CD4-positive, alpha-beta T cell (primary cell): ENCODE measurements at regions not wholly inside any gene's neighbourhood (a gene's known extent, or its start where the extent isn't known, plus 50 kb on each side); places are given as distances from the start of the nearest gene placed in this dataset.

Experiments used
- ATAC-seq: fragments of 200-7000 bp; cut with Tn5 transposase; one replicate; pipeline ENCODE4 v1.10.0; 2022; ENCODE audit warnings: mild to moderate bottlenecking; ENCODE audit not compliant: poor library complexity
- CTCF ChIA-PET: fragments of 350-600 bp; sonication (Branson Sonifier 250); formaldehyde crosslinking; loops from one replicate; lab custom pipeline; 2021; ENCODE audit warnings: antibody characterized with exemption, inconsistent platforms; lab: Charles Lee
- POLR2A ChIA-PET: fragments of 350-600 bp; sonication (Branson Sonifier 250); formaldehyde crosslinking; loops from one replicate; lab custom pipeline; 2021; ENCODE audit warnings: antibody characterized with exemption, inconsistent platforms; lab: Charles Lee
- DNase-seq, 14 experiments: peaks; one replicate each; pipeline ENCODE4 v3.0.0-alpha.2; 2013 to 2020; ENCODE audit warnings: mixed read lengths in 2 of 14
- H3K27ac ChIP-seq, 2 donors: one replicate each; pipeline versions ENCODE4 v1.5.1 to v1.7.0; 2013; ENCODE audit warnings: low read length in 2 of 2, low read depth in 1 of 2, mild to moderate bottlenecking in 1 of 2
- H3K27me3 ChIP-seq, 2 experiments: 1 replicate in 1 of 2; 2 replicates in 1 of 2; pipeline versions ENCODE4 v1.6.1 to v1.7.0; 2013; ENCODE audit warnings: low read length in 2 of 2, control low read depth in 1 of 2, mild to moderate bottlenecking in 1 of 2, moderate library complexity in 1 of 2; ENCODE audit not compliant: insufficient read depth in 2 of 2, control insufficient read depth in 1 of 2
- H3K36me3 ChIP-seq: one replicate; pipeline ENCODE4 v1.6.1; 2013; ENCODE audit warnings: low read length, control low read depth; ENCODE audit not compliant: insufficient read depth
- H3K4me1 ChIP-seq: one replicate; pipeline ENCODE4 v1.6.1; 2013; ENCODE audit warnings: low read length, control low read depth; ENCODE audit not compliant: insufficient read depth
- H3K4me3 ChIP-seq: one replicate; pipeline ENCODE4 v1.5.1; 2013; ENCODE audit warnings: mild to moderate bottlenecking, low read length, moderate library complexity
- H3K9me3 ChIP-seq, 2 experiments: 1 replicate in 1 of 2; 2 replicates in 1 of 2; pipeline versions ENCODE4 v1.6.1 to v1.7.0; 2013; ENCODE audit warnings: low read length in 2 of 2, mild to moderate bottlenecking in 2 of 2, control low read depth in 1 of 2, moderate library complexity in 1 of 2; ENCODE audit not compliant: control insufficient read depth in 1 of 2, insufficient read depth in 1 of 2
- H3K27ac Mint-ChIP-seq: one replicate; pipeline ENCODE4 v1.8.0; 2020; ENCODE audit warnings: mixed read lengths
- H3K27me3 Mint-ChIP-seq: one replicate; pipeline ENCODE4 v1.8.0; 2021; ENCODE audit warnings: mixed read lengths
- H3K36me3 Mint-ChIP-seq: one replicate; pipeline ENCODE4 v1.8.0; 2021; ENCODE audit warnings: low read depth, mixed read lengths
- H3K4me1 Mint-ChIP-seq: one replicate; pipeline ENCODE4 v1.8.0; 2021; ENCODE audit warnings: low read depth, mixed read lengths
- H3K4me3 Mint-ChIP-seq: one replicate; pipeline ENCODE4 v1.8.0; 2020; ENCODE audit warnings: mild to moderate bottlenecking, mixed read lengths
- H3K9me3 Mint-ChIP-seq: one replicate; pipeline ENCODE4 v1.8.0; 2020; ENCODE audit warnings: mixed read lengths
- intact Hi-C, 2 experiments: fragments of 100-400 bp; cut with DNase I in 1 of 2; cut with micrococcal nuclease in 1 of 2; formaldehyde crosslinking; loops; one replicate each; pipeline versions ENCODE4 v1.15.1 to v1.9.0; 2023 to 2025; cut with DNase I, micrococcal nuclease
- TF ChIP-seq, protein P1 (sequence below): fragments of 200-600 bp; IDR thresholded peaks from one replicate; pipeline ENCODE4 v1.8.0; 2022; ENCODE audit warnings: antibody characterized with exemption, mild to moderate bottlenecking

DNA sequence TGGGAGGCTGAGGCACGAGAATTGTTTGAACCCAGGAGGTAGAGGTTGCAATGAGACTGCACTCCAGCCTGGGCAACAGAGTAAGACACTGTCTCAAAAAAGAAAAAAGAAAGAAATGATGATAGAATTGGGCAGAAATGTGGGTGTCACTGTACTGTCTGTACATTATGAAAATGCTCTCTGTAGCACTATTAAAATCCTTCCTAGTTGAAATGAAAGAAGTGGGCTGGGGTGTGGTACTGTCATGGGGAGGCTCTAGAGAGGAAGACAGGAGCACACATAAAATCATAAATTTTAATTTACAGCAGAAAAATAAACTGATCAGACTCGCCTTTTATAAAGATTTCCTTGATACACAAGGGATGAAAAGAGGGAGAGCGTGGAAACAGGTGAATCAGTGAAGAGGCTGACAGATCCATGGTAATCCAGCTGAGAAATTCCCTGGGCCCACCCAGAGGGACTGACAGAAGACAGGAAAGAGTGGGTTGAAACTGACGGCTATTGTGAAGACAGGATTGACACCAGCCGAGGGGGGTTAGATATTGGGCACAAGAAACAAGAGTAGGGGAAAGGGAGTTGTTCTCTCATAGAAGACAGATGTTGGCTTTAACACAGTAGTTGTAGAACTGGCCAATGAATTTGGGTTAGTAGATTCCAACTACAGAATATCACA lies 96.4 kb upstream of the ATL2 start:
- Mint-ChIP-seq H3K27me3 (no peaks in the 10 kb centered on the region), H3K4me1 (no peaks in the 10 kb centered on the region), H3K27ac (no peak overlapping the region), H3K9me3 (no peaks in the 10 kb centered on the region), H3K36me3 (no peaks in the 10 kb centered on the region), H3K4me3 (no peak overlapping the region)
- ChIA-PET CTCF (no interaction called here), POLR2A (no interaction called here)
- ATAC-seq (no peak), DNase-seq (no peak)
- Histone ChIP-seq H3K4me1 (no peaks in the 10 kb centered on the region), H3K27me3 (peaks cover 0 to 3% of the 10 kb centered on the region in 2 experiments), H3K9me3 (no peaks in the 10 kb centered on the region), H3K27ac (no peak overlapping the region), H3K36me3 (no peaks in the 10 kb centered on the region), H3K4me3 (no peak overlapping the region)
- intact Hi-C loops = no loop called here
- TF ChIP-seq, protein P1, sequence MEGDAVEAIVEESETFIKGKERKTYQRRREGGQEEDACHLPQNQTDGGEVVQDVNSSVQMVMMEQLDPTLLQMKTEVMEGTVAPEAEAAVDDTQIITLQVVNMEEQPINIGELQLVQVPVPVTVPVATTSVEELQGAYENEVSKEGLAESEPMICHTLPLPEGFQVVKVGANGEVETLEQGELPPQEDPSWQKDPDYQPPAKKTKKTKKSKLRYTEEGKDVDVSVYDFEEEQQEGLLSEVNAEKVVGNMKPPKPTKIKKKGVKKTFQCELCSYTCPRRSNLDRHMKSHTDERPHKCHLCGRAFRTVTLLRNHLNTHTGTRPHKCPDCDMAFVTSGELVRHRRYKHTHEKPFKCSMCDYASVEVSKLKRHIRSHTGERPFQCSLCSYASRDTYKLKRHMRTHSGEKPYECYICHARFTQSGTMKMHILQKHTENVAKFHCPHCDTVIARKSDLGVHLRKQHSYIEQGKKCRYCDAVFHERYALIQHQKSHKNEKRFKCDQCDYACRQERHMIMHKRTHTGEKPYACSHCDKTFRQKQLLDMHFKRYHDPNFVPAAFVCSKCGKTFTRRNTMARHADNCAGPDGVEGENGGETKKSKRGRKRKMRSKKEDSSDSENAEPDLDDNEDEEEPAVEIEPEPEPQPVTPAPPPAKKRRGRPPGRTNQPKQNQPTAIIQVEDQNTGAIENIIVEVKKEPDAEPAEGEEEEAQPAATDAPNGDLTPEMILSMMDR = no peak

DNA sequence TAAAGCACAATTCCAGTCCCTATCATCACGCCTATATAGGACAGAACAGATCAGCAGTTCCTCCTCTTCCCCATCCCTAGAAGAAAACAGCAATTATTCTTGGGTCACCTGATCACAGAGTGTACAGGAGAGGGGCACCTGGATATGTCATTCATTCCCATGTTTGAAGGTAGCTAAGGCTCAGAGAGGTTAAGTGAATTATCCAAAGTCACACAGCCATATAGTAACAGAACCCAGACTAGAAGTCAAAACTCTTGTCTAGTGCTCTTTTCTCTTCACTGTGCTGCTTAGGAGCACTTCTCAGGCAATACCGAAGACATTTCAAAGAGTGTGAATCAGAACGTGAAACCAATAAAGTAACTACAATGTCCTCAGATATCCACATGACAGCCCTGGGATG lies 93.0 kb upstream of the ATL2 start:
- H3K27me3 Mint-ChIP-seq = no peaks in the 10 kb centered on the region
- no peaks in the 10 kb centered on the region for H3K4me1 Mint-ChIP-seq
- no peak overlapping the region for H3K4me3 Mint-ChIP-seq
- intact Hi-C loops = no loop called here
- ATAC-seq = no peak
- H3K4me3 ChIP-seq = no peak overlapping the region
- no peak overlapping the region for H3K27ac ChIP-seq
- no peaks in the 10 kb centered on the region for H3K4me1 ChIP-seq
- DNase-seq = no peak
- H3K9me3 ChIP-seq = no peaks in the 10 kb centered on the region
- H3K27ac Mint-ChIP-seq = no peak overlapping the region
- no peaks in the 10 kb centered on the region for H3K36me3 Mint-ChIP-seq
- CTCF ChIA-PET = interaction anchor here (1.0 kb wide), 1 partner anchor 155 kb away, joined by 3 read pairs; no protein-coding TSS in a partner anchor
- no peaks in the 10 kb centered on the region for H3K36me3 ChIP-seq
- H3K27me3 ChIP-seq = no peaks in the 10 kb centered on the region
- H3K9me3 Mint-ChIP-seq = no peaks in the 10 kb centered on the region
- POLR2A ChIA-PET = no interaction called here
- TF ChIP-seq, protein P1 = no peak

DNA sequence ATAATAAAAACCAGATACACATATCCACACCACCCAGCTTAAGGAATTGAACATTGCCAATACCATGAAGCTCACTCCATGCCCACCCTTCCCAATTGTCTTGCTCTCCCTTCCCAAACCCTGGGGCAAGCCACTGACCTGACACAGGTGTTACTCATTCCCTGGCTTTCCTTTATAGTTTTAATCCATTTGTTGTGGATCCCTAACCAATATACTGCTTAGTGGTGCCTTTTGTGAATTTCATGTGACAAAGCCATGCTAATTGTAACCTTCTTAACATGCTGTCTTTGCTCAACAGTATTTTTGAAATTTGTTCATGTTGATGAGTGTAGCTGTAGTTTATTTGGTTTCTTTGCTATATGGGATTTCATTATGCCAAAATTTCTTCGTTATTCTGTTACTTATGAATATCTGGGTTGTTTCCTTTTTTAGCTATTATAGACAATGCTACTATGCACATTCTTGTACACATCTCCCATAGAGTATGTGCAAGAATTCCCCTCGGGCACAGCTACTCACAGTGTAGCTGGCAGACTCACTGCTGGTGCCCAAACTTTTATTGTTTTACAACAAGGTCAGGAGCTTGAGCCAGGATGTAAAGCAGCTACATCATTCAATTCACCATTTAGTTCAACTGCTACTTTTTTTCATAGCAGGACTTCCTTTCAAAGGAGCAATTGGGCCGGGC lies 90.8 kb upstream of the ATL2 start:
- H3K27ac Mint-ChIP-seq = no peak overlapping the region
- no peaks in the 10 kb centered on the region for H3K4me1 ChIP-seq
- H3K36me3 Mint-ChIP-seq = no peaks in the 10 kb centered on the region
- no peaks in the 10 kb centered on the region for H3K9me3 Mint-ChIP-seq
- TF ChIP-seq, protein P1 = no peak
- intact Hi-C loops = loop anchor here (5.0 to 10.0 kb wide), 2 partner anchors 93 to 96 kb away; partner anchors contain the start of gene ATL2 (in 1 of the 2)
- no peaks in the 10 kb centered on the region for H3K27me3 Mint-ChIP-seq
- ATAC-seq (no peak), DNase-seq (no peak)
- no peaks in the 10 kb centered on the region for H3K9me3 ChIP-seq
- H3K4me3 Mint-ChIP-seq = no peak overlapping the region
- H3K27ac ChIP-seq = no peak overlapping the region
- no peaks in the 10 kb centered on the region for H3K4me1 Mint-ChIP-seq
- no peak overlapping the region for H3K4me3 ChIP-seq
- ChIA-PET POLR2A (no interaction called here), CTCF (interaction anchor here (0.5 kb wide), 1 partner anchor 157 kb away, joined by 3 read pairs; no protein-coding TSS in a partner anchor)
- H3K36me3 ChIP-seq = no peaks in the 10 kb centered on the region
- H3K27me3 ChIP-seq = no peaks in the 10 kb centered on the region
